ENCODE measurements at regions not wholly inside any gene's neighbourhood (a gene's known extent, or its start where the extent isn't known, plus 50 kb on each side); places are given as distances from the start of the nearest gene placed in this dataset.
"Not testable (repeated sequence)": the region's sequence is repeated elsewhere in the genome, so short reads cannot be mapped to it uniquely, and the experiment has no call there.

DNA sequence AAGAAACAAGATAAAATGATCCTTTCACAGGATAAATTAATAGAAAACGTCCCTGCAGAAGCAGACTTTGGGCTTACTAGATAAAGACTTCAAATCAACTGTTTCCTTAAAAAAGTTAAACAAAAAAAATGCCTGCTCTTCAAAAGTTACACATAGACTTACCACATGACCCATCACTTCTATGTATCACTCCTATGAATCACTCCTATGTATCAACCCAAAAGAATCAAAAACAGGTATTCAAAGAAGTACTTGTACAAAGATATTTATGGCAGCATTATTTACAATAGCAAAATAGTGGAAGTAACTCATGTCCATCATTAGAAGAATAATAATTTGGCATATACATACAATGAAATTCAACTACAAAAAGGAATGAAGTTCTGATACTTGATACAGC lies 56.3 kb upstream of the PRDM9 start:
- no peak for DNase-seq (ENCODE audit: low read depth)

DNA sequence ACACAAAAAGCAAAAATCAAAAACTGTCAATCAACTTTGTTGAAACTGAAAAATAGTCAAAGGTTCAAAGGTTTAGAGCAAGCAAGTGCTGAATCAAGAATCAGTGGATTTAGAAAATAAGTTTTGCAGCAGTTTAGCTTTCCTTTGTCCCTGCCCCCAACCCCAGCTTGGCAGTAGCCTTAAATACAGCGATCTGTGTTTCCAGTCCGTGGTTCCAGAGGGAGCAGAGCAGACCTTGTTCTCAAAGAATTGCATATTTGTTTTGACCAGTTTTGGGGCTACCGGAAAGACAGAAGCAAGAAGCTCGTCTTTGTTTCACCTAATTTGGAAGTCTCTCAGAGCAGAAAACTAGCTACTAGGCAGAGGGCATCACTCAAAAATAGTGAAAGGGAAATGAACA lies 57.2 kb upstream of the PRDM9 start:
- DNase-seq (ENCODE audit: low read depth), result no peak

DNA sequence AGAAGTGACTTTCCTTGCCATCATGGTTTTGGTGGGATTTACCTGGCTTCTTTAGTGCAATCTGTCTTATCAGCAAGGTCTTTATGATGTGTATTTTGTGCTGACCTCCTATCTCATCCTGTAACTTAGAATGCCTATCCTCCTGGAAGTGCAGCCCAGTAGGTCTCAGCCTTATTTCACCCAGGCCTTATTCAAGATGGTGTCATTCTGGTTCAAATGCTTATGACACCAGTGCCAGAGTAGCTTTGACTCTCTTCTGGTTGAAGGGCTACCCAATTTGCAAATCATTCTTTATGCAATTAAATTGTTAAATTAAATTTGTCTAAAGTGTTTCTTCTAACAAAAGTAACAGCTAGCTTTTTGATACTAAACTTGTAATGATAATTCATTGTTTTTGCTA lies 58.8 kb upstream of the PRDM9 start:
- no peak for DNase-seq (ENCODE audit: low read depth)

DNA sequence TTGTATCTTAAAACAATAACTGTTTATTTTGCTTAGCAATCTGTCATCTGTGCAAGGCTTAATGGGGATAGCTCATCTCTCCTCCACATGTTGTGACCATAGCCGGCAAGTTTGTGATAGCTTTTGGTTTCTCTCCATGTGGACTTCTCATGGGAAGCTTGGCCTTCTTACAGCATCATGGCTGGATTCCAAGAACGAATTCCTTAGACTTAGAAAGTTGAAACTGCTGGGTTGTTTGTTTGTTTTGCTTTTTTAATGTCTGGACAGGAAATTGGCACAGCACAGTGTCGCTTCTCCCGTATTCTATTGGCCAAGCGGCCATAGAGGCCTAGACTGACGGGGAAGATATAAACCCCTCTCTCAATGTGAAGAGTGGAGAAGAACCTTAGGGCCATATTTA lies 61.0 kb upstream of the PRDM9 start:
- DNase-seq (ENCODE audit: low read depth), result peak; percentile 17

DNA sequence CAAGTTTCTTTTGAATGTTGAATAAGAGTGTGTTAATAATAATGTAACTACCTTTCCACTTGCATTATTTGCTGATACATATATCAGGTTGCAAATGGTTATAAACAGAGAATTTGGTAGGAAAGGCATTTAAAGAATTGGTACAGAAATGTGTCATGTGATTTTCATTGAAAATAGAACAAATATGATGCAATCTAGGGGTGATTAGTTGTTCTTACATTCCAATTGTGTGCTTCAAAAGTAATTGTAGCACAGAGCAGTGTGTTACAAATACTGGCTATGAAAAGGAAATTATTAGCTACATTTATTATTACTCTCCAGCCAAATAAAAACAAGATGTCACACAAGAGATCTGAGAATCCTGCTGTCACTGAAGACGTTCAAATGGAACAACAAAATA lies 61.8 kb upstream of the PRDM9 start:
- no peak for DNase-seq (ENCODE audit: low read depth)

DNA sequence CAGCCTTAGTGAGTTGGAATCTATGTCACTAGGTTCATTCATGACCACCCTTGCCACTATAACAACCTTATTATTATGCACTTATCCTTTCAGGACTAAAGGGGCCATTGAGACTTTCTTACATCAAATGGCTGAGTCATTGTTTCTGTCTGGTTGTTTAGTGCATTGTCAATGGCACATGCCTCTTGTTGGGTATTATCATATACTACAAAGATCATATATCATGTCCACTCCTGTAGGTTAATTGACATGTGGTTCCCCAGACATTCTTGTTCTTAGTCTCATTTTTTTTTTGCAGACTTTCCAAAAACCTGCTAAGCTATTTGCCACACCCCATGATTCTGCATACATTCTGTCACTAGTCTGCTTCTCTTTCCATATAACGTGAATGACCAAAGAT lies 66.7 kb upstream of the PRDM9 start:
- DNase-seq (ENCODE audit: low read depth), result no peak

DNA sequence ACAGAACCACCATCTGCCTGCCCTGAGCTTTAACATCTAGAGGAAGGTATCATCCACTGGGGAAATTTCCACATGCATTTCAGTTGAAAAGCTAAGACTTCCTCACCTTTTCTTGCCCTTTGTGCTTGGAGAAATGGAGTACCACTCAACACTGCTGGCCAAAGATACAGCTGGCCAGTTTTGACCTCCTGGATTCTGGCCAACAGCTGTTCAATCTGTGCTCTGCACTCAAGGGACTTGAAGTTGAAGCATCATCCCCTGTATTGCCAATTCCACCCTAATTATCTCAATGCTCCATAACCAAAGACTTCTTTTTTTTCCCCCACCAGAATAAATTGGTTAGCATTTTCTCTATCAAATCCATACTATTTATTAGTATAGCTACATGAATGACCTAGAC lies 70.4 kb upstream of the PRDM9 start:
- DNase-seq (ENCODE audit: low read depth), result no peak

DNA sequence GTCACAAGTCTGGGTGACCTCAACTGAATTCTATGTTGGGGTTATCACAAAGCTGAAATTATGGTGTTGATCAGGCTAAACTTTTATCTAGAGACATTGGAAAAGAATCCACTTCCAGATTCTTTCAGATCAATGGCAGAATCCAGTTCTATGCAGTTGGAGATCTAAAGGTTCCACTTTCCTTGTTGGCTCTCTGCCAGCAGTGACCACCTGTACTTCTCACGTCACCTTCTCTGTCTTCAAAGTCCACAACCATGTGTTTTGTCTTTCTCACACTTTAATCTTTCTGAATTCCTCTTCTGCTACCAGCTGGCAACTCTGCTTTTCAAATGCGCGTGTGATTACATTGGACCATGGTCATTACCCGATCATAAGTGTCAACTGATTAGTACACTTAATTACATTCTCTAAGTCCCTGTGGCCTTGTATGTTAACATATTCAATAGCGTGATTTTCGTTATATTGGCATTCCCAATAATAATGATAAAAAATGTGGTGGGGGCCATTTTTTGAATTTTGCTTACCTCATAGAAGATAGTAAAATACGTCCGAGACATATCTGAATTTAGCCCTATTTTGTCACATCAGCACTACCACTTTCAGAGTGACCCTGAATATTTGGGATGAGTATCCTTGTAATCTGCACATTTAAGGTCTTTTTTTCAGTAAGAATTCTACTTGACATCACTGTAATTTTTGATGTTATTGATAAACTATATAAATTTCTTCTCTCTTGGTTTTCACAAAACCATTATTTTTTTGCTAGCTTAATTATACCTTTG lies 73.7 kb upstream of the PRDM9 start:
- no peak for DNase-seq (ENCODE audit: low read depth)

DNA sequence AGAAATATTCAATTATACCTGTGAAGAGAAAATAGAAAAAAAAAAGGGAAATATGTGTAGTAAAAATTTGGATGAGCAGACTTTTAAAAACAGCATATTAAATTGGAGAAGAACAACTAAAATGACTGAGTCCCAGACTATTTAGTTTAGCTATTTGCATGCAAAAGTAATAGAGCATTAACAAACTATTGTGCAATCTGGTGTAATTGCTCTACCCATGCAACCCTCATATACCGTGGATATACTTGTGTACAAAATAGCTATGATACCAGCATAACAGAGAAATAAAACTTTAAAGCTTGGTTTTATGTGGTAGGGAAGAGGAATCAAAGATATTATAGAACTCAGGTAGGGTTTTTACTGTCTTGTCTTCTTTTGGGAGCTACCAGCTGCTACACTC lies 78.7 kb upstream of the PRDM9 start:
- no peak for DNase-seq (ENCODE audit: low read depth)

DNA sequence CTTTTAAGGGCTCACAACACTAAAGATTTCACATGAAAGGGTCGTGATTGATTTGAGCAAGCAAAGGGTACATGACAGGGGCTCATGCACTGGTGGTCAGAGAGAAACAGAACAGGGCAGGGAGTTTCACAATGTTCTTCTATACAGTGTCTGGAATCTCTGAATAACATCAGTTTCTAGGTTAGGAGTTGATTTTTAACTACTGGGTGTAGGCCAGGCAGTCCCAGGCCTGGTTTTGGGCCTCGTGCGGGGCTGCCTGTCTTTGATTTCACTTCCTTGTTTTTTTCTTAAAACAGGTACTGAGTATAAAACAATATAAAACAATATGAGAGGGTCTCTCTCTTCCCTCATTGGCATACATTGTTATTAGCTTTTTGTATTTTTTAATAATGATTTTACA lies 87.2 kb upstream of the PRDM9 start:
- DNase-seq (ENCODE audit: low read depth), result not testable (repeated sequence)

DNA sequence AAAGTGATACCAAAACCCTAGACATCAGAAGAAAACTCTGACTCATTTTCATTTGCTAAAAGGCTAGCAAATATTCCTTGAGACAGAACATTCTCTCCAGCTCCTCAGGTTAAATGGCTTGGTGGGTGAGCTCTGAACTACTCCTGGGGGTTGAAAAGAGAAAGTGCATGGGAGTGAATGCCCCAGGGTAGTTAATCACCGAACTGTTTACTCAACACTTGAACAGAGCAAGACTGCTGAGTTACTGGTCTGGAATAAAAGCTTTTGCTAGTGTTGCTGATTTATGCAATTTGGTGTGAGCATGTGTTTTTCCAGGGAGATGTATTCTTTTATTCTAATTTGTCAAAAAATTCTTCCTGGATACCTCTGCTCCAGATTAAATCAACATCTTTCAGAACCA lies 88.3 kb upstream of the PRDM9 start:
- DNase-seq (ENCODE audit: low read depth), result no peak

DNA sequence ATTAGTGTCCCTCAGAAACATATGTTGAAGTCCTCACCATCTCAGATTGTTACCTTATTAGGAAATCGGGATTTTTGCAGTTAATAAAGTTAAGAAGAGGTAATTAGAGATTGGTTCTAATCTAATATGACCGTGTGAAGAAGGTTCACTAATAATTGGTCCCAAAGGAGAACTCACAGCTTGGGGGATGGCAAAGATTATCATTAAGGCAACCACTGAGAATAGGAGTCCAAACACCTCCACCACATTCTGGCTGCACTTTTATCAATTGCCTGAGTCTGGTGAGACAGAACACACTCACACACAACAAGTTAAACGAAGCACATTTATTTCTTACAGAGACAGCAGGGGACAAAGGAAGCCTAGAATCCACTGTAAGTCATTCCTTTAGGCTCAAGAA lies 94.9 kb upstream of the PRDM9 start:
- no peak for DNase-seq (ENCODE audit: low read depth)

DNA sequence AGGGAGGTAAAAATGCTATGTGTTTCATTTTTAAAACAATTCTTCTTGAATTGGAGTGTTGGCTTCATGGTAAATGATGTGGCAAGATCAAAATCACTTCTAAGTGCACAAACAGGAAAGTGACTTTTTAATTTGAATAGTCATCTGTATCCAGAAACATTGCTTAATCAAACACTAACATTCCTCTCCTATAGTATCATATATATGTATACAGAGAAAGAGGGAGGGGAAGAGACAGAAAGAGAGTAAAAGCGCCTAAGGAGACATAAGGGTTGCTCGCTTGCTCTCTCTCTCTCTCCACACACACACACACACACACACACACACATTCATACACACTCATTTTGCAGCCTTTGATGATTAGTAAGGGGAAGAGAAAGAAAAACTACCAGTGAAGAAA lies 95.4 kb upstream of the PRDM9 start:
- no peak for DNase-seq (ENCODE audit: low read depth)

DNA sequence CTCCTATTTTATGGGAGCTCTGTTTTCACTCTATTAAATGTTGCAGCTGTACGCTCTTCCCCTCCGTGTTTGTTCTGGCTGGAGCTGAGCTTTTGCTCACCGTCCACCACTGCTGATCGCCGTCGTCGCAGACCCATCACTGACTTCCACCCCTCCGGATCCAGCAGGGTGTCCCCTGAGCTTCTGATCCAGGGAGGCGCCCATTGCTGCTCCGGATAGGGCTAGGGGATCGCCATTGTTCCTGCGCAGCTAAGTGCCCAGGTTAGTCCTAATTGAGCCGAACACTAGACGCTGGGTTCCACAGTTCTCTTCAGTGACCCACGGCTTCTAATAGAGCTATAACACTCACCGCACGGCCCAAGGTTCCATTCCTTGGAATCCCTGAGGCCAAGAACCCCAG lies 96.2 kb upstream of the PRDM9 start:
- no peak for DNase-seq (ENCODE audit: low read depth)

DNA sequence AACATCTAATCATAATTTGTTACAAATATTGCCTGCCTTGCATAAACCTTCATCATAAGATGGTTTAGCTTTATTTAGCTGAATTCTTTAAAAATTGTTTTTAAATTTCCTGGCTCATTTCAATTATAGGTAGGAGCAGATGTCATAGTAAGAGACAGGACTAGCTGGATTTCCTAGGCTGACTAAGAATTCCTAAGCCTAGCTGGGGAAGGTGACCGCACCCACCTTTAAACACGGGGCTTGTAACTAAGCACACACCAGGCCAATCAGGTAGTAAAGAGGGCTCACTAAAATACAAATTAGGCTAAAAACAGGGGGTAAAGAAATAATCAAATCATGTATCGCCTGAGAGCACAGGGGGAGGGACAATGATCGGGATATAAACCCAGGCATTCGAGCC lies 96.6 kb upstream of the PRDM9 start:
- not testable (repeated sequence) for DNase-seq (ENCODE audit: low read depth)

DNA sequence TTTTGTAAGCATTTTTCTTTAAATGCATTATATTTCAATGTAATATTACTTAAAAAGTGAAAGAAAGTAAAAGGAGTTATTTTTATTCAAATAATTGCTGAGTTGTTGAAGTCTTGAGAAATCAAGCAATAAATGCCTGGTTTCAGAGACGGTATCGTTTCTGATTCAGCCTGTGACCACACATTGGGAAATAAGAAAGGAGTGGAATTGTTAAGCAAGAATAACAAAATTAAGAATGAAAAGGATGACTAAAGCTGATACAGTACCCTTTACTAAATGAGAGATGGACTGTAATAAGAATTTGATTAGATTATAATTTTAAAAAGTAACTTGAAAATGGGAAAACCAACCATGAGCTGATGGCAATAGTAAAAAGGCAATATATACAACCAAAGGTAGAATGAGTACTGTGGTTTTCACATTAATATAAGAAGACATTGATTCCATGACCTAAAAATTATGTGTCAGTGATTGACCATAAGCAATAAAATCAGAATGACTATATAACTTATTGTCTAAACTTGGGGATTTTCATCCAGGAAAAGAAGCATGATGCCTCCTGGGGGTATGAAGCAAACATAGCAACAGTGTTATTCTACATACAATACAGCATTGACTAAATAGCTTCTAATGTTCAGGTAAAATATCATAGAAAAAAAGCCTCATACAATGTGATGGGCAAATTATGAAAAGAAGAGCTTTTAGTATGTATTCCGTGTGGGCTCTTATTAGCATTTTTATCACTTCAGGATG lies 101.9 kb upstream of the PRDM9 start:
- no peak for DNase-seq (ENCODE audit: low read depth)

DNA sequence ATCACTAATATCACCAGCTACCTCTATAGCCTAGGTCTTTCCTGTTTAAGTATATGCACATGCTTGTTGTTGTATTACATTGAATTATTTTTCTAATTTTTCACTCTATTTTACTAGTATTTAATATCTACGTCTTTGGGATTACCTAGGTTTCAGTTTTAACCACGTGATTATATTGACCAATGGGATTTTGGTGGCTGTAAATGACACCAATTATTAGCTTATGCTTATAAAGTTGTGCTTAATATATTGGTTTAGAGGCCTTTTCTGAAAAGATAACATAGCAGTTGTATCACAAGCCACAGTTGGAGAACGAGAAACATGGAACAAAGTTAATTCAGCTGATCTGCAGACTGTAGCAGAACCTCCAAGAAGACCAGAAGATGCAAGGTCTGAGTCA lies 104.8 kb upstream of the PRDM9 start:
- no peak for DNase-seq (ENCODE audit: low read depth)

DNA sequence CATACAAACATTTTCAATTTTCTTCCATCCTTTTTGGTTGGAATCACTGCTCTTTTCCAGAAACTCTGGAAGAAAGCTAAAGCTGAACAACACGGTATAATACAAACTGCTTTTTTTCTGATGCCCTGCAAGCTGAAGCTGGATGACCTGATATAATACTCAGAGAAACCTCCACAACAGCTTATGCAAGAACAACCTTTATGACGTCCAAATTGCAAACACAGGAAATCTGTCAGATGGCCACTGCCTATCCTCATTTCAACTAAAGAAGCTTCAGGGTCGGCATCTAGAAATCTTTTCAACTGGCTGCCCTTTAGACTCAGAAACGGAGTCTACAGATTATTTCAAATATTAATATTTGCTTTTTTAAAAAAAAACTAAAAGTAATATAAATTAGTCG lies 106.5 kb upstream of the PRDM9 start:
- DNase-seq (ENCODE audit: low read depth), result no peak

DNA sequence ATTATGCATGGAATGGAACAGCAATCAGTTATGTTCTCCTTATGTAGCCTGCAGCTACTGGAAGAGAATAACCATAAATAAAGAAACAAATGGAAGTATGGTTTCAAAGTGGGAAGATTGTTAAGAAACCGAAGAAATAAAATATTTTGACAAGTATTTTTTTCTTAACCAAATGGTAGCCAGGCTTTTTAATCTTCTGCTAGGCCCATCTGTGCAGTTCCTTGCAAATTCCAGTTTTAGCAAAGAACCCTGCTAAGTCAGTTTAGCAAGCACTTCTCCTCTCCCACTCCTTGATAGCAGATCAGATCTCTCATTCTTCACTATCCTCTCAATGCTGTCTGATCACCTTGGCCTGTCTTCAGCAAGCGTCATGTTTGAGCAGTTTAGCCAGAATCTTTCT lies 111.1 kb upstream of the PRDM9 start:
- no peak for DNase-seq (ENCODE audit: low read depth)

DNA sequence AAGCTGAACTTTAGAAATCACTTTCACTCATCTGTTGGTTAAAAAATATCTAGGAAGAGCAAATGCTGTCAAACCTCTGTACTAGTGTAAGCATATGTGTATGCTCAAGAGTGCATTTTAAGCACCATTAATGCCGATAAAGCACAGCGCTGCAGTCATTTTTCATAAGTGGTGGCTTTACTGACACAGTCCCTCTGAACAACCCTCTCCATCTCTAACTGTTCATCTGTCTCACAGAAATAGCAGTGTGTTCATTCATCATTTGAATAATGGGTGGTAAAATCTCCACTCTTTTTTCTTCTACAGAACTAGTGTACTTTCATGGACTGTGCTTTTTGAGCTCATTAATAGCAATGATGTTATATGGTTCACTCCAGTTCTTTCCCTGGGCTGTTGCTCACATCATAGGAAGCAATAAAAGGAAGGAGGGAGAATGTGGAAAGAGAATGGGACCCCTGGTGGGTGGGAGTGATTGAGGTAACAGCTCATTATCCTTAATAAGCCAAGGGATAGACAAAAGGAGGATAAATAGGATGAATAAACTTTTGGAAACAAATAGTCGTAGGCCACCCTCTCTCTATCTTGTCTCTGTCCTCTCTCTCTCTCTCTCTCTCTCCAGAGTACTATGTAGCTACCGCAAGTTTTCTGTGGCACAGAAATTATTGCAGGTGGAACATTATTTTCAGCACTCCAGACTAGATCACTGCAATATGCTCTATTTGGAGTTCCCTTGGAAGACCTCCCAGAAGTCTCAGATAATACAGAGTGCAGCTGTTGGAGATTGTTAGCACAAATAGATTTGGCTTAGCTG lies 117.9 kb upstream of the PRDM9 start:
- DNase-seq (ENCODE audit: low read depth), result no peak

DNA sequence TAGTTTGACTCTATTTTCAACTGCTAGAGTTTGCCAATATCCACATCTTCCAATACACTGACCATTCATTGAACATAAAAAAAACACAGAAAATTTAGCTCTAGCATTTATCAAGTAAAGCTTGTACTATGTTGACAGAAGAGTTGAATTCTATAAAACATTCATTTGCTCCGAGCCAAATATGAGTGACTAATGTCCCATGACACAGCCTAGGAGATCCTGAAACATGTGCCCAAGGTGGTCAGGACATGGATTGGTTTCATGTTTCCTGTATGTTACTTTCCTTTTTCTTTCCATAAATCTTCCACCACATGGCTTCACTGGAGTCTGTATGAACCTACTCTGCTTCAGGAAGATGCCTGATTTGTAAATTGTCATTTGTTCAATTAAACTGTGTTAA lies 122.4 kb upstream of the PRDM9 start:
- no peak for DNase-seq (ENCODE audit: low read depth)

DNA sequence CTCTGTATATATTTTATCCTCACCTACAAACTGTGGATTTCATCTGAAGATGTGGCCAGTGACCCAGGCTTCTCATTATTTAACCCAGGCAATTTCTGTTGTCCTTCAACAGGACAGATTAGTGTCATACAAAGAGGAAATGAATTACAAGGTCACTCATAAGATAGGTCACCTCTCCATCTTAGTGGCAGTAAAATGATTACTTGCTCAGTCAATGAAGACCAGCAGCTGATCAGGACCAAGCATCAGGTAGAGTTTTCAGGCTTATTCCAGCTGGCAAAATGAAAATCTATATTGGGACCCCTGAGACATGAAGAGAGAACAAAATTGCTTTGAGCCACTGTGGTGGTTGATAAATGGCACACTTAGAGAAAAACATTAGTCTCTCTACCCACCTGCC lies 135.2 kb upstream of the PRDM9 start:
- no peak for DNase-seq (ENCODE audit: low read depth)

DNA sequence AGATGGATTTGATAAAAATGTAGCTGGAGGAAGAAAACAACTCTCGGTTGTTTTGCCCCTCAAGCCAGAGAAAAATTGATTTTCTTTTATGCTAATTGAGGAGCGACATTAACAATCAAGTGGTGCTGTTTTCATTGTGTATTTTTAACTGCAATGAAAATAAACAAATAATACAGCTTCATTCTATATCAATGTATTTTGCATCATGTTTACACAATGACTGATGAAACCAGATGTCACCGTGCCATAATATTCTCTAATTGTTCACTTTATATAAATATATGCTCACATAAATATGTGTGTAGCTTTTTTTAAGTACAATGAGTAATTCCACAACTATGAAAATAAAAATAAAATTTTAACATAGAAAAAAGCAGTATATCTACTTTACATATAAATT lies 139.0 kb upstream of the PRDM9 start:
- DNase-seq (ENCODE audit: low read depth), result no peak
